Activated B cell treated with CpG ODN at 0.5 μM for 24 hours (primary cell): ENCODE measurements at regions not wholly inside any gene's neighbourhood (a gene's known extent, or its start where the extent isn't known, plus 50 kb on each side); places are given as distances from the start of the nearest gene placed in this dataset.

Source experiments
- ATAC-seq: fragments of 200-7000 bp; cut with Tn5 transposase; one replicate; pipeline ENCODE4 v1.10.0; 2021; ENCODE audit warnings: low read depth, mild to moderate bottlenecking, moderate library complexity
- CTCF ChIA-PET: fragments of 350-600 bp; sonication (Branson Sonifier 250); formaldehyde crosslinking; loops from one replicate; lab custom pipeline; 2021; ENCODE audit warnings: antibody characterized with exemption; lab: Charles Lee
- POLR2A ChIA-PET: fragments of 350-600 bp; sonication (Branson Sonifier 250); formaldehyde crosslinking; loops from one replicate; lab custom pipeline; 2021; ENCODE audit warnings: antibody characterized with exemption; lab: Charles Lee
- DNase-seq: peaks from one replicate; pipeline ENCODE4 v3.0.0; 2022
- H3K27ac Mint-ChIP-seq: one replicate; pipeline ENCODE4 v1.8.0; 2020; ENCODE audit warnings: mixed read lengths
- H3K27me3 Mint-ChIP-seq: one replicate; pipeline ENCODE4 v1.8.0; 2021; ENCODE audit warnings: mixed read lengths
- H3K36me3 Mint-ChIP-seq: one replicate; pipeline ENCODE4 v1.8.0; 2021; ENCODE audit warnings: low read depth, mixed read lengths
- H3K4me1 Mint-ChIP-seq: one replicate; pipeline ENCODE4 v1.8.0; 2021; ENCODE audit warnings: mixed read lengths
- H3K4me3 Mint-ChIP-seq: one replicate; pipeline ENCODE4 v1.8.0; 2020; ENCODE audit warnings: mild to moderate bottlenecking, mixed read lengths
- H3K9me3 Mint-ChIP-seq: one replicate; pipeline ENCODE4 v1.8.0; 2020; ENCODE audit warnings: mixed read lengths
- CTCF ChIP-seq: fragments of 200-600 bp; IDR thresholded peaks from one replicate; pipeline ENCODE4 v1.8.0; 2022; ENCODE audit warnings: antibody characterized with exemption, mild to moderate bottlenecking
- intact Hi-C: fragments of 100-400 bp; cut with micrococcal nuclease; formaldehyde crosslinking; loops from one replicate; pipeline ENCODE4 v1.15.1; 2024

GRCh38 chr4:86532851-86533250 is 61.3 kb upstream of the PTPN13 start:
- ChIA-PET CTCF (no interaction called here), POLR2A (no interaction called here)
- Mint-ChIP-seq H3K27me3 (no peaks in the 10 kb centered on the region), H3K9me3 (no peaks in the 10 kb centered on the region), H3K36me3 (no peaks in the 10 kb centered on the region), H3K27ac (no peak overlapping the region), H3K4me3 (no peak overlapping the region), H3K4me1 (no peaks in the 10 kb centered on the region)
- DNase-seq (no peak), ATAC-seq (no peak)
- intact Hi-C loops, result no loop called here
- no peak for TF ChIP-seq CTCF

GRCh38 chr4:86536151-86536550 is 58.0 kb upstream of the PTPN13 start:
- H3K27ac Mint-ChIP-seq, result no peak overlapping the region
- intact Hi-C loops, result no loop called here
- DNase-seq (no peak), ATAC-seq (no peak)
- no peaks in the 10 kb centered on the region for H3K9me3 Mint-ChIP-seq
- H3K36me3 Mint-ChIP-seq, result no peaks in the 10 kb centered on the region
- ChIA-PET CTCF (interaction anchor here (1.2 kb wide), 1 partner anchor 36 kb away, joined by 3 read pairs; no protein-coding TSS in a partner anchor), POLR2A (interaction anchor here (0.6 kb wide), 1 partner anchor 35 kb away, joined by 6 read pairs; no protein-coding TSS in a partner anchor)
- H3K4me3 Mint-ChIP-seq, result no peak overlapping the region
- TF ChIP-seq CTCF, result no peak
- peaks cover 7% of the 10 kb centered on the region for H3K27me3 Mint-ChIP-seq
- H3K4me1 Mint-ChIP-seq, result no peaks in the 10 kb centered on the region

- Mint-ChIP-seq H3K36me3 (no peaks in the 10 kb centered on the region), H3K9me3 (peaks cover 2% of the 10 kb centered on the region), H3K27ac (no peak overlapping the region), H3K4me3 (no peak overlapping the region), H3K4me1 (no peaks in the 10 kb centered on the region), H3K27me3 (peaks cover 14% of the 10 kb centered on the region)
- ChIA-PET CTCF (no interaction called here), POLR2A (no interaction called here)
- intact Hi-C loops, result no loop called here
- no peak for TF ChIP-seq CTCF
- ATAC-seq, result no peak
- no peak for DNase-seq
Observed at GRCh38 chr4:86542319-86543027, 51.6 kb upstream of the PTPN13 start.

- TF ChIP-seq CTCF, result no peak
- no peaks in the 10 kb centered on the region for H3K36me3 Mint-ChIP-seq
- ChIA-PET CTCF (no interaction called here), POLR2A (no interaction called here)
- intact Hi-C loops, result no loop called here
- ATAC-seq (no peak), DNase-seq (no peak)
- no peaks in the 10 kb centered on the region for H3K4me1 Mint-ChIP-seq
- no peak overlapping the region for H3K27ac Mint-ChIP-seq
- peaks cover 14% of the 10 kb centered on the region for H3K27me3 Mint-ChIP-seq
- H3K9me3 Mint-ChIP-seq, result peaks cover 5% of the 10 kb centered on the region
- no peak overlapping the region for H3K4me3 Mint-ChIP-seq
Observed at GRCh38 chr4:86543080-86543479, 51.0 kb upstream of the PTPN13 start.

GRCh38 chr4:86543560-86544309 is 50.4 kb upstream of the PTPN13 start:
- H3K36me3 Mint-ChIP-seq, result no peaks in the 10 kb centered on the region
- peaks cover 14% of the 10 kb centered on the region for H3K27me3 Mint-ChIP-seq
- ChIA-PET CTCF (no interaction called here), POLR2A (no interaction called here)
- H3K27ac Mint-ChIP-seq, result no peak overlapping the region
- no peak for TF ChIP-seq CTCF
- no peaks in the 10 kb centered on the region for H3K4me1 Mint-ChIP-seq
- intact Hi-C loops, result no loop called here
- peaks cover 7% of the 10 kb centered on the region for H3K9me3 Mint-ChIP-seq
- ATAC-seq, result no peak
- no peak overlapping the region for H3K4me3 Mint-ChIP-seq
- no peak for DNase-seq
